Fibroblast of mammary gland (primary cell): ENCODE measurements at regions not wholly inside any gene's neighbourhood (a gene's known extent, or its start where the extent isn't known, plus 50 kb on each side); places are given as distances from the start of the nearest gene placed in this dataset.

ENCODE experiments used
- DNase-seq: peaks from one replicate; pipeline ENCODE4 v3.0.0-alpha.2; 2010; ENCODE audit warnings: low read depth
- H3K4me3 ChIP-seq: 2 replicates; pipeline ENCODE4 v1.5.1; 2011; ENCODE audit warnings: low read depth, mild to moderate bottlenecking, low read length, moderate library complexity; ENCODE audit not compliant: control insufficient read depth
- TF ChIP-seq, protein P1 (sequence below): conservative IDR thresholded peaks from 2 replicates; pipeline ENCODE4 v1.5.1; 2011; ENCODE audit warnings: low read depth, low read length, inconsistent platforms; ENCODE audit not compliant: control insufficient read depth, insufficient read depth

DNA sequence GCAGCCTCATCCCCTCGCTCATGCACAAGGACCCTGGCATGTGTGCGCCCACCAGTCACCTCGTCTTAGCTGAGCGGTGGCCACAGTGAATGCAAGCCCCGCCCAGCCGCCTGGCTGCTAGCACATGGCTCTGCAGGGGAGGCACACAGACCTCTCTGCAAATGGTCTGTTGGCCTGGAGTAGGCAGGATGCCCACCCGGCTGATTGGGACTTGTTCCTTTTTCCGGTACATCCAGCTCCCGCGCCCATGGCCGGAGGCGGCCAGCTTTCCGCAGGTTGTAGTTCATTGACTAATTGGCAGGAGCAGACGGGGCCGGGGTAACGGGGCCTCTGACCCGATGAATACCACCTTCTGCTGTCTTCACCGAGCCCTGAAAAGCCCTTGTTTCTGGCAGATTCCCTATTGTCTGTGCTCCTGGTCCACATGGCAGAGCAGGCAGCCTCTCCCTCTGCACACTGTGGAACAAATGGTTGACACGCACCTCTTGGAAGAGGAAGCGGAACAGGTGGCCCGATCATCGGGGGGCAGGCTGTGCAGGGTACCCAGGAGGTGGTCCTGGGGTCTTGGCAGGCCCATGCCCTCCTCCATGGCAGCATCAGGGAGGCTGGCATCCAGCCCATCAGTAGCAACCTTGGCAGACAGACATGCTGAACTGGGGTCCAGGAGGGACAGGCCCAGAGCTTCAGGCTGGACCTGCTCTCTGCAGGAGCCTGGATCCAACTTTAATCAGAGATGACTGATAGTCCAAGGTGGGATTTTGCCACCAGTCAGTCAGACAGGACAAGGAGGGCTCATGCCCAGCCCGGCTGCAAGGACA is 1512.0 kb downstream of the BRD1 start:
- H3K4me3 ChIP-seq, result no peak overlapping the region
- DNase-seq, result no peak
- TF ChIP-seq, protein P1, sequence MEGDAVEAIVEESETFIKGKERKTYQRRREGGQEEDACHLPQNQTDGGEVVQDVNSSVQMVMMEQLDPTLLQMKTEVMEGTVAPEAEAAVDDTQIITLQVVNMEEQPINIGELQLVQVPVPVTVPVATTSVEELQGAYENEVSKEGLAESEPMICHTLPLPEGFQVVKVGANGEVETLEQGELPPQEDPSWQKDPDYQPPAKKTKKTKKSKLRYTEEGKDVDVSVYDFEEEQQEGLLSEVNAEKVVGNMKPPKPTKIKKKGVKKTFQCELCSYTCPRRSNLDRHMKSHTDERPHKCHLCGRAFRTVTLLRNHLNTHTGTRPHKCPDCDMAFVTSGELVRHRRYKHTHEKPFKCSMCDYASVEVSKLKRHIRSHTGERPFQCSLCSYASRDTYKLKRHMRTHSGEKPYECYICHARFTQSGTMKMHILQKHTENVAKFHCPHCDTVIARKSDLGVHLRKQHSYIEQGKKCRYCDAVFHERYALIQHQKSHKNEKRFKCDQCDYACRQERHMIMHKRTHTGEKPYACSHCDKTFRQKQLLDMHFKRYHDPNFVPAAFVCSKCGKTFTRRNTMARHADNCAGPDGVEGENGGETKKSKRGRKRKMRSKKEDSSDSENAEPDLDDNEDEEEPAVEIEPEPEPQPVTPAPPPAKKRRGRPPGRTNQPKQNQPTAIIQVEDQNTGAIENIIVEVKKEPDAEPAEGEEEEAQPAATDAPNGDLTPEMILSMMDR, result no peak

DNA sequence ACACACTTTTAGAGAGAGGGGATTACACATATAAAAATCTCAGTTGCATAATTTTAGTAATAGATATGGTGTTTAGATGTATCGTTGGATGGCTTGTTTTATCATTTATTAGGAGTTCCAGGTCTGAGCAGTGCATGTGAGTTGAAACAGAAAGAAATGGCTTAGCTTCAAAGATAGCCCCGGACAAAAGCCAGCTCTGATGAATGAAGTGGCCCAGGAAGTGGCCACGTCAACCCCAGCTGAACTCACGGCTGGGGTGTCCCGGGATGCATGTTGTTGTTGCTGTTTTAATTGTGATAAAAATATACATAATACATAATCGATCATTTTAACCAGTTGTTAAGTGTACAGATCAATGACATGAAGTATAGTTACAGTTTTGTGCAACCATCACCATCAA is 1513.6 kb downstream of the BRD1 start:
- no peak for DNase-seq
- TF ChIP-seq, protein P1, result no peak
- no peak overlapping the region for H3K4me3 ChIP-seq

DNA sequence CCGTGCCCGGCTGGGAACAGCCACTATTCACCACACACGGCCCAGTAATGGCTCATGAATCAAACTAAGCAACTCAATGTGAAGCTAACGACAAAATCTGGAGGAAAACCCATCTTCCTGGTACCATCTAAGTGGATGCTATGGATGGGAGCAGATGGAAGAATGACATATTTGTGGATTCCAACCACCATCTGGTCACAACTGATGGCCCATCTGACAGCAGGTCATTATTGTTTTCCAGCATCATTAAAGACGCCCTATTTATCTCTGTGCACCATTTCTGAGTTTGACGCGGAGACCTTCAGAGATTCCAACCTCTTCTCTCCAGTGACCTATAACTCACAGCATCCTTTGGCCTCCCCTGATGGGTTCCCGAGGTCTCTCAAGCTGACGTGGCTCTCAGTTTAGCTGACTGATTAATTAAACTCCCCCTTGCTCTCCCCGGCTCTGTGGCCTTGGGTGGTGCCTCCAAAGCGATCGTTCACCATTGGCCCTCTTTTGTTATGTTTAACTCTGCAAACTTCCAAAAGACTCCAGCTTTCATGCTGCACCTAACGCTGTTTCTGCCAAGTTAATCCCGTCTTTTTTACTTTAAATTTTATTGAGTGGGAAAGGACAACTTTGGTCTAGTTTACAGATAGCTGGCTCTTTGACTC is 1514.4 kb downstream of the BRD1 start:
- TF ChIP-seq, protein P1, result no peak
- no peak for DNase-seq
- H3K4me3 ChIP-seq, result no peak overlapping the region

DNA sequence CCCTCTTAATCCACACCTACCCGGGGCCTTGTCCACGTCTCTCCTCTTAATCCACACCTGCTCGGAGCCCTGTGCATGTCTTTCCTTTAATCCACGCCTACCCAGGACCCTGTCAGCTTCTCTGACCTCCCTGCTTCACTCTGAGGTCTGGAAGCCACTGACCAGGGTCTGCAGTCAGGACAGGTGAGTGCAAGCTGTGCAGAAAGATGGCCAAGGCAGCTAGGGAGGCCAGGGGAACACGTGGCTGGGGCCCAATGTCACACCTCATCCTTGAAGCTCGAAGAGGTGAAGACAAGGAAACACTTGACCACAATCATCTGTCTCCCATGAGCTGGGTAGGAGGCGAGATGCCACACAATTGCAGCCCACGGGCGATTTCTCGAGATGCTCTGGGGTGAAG is 1516.9 kb downstream of the BRD1 start:
- DNase-seq, result no peak
- H3K4me3 ChIP-seq, result no peak overlapping the region
- TF ChIP-seq, protein P1, result no peak

DNA sequence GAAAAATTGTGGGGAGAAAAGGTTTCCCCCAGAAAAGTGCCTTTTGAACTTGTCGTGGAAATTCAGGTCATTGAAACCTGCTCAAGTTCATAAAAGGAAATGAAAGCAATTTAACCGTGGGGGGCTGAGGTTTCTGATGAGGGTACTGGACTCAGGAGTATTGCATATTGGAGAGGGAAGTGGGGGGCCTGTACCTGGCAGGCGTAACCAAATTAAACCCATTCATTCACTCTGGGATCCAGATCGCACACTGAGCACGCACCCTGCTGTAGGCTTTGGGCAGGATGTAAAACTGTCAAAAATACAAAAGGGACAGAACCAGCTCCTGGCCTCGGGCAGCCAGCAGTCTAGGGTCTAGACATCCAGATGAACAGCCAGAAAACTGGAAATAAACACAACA is 1517.4 kb downstream of the BRD1 start:
- DNase-seq, result no peak
- H3K4me3 ChIP-seq, result no peak overlapping the region
- TF ChIP-seq, protein P1, result no peak

DNA sequence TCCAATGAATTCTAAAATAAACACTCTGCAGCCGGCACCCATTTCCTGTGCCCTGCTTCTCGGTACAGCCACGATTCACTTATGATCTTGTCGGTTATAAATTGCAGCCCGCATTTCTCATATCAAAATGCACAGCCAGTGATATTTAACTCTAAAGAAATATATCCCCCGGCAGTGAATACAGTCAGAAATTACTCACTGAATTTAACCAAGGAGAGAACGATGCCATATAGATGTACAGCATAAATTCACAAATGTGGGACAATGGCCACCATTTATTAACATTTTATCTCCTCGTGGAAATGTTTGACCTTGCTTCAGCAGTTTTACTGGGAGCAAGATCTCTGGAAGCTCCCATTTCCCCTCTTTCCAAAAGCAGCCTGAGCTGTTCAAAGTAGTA is 1517.8 kb downstream of the BRD1 start:
- DNase-seq, result no peak
- TF ChIP-seq, protein P1, result no peak
- no peak overlapping the region for H3K4me3 ChIP-seq
